Uterus (tissue), 2 donors: ENCODE measurements at regions not wholly inside any gene's neighbourhood (a gene's known extent, or its start where the extent isn't known, plus 50 kb on each side); places are given as distances from the start of the nearest gene placed in this dataset.

ENCODE experiments used
- POLR2A ChIP-seq, 2 donors: fragments of 450-650 bp; IDR thresholded peaks; one replicate each; pipeline ENCODE4 v1.6.1; 2016; ENCODE audit warnings: antibody characterized with exemption in 2 of 2, mild to moderate bottlenecking in 1 of 2, moderate library complexity in 1 of 2
- TF ChIP-seq, protein P1 (sequence below), 4 experiments: fragments of 200-600 bp in 2 of 4; fragments of 450-650 bp in 2 of 4; sonication (generic) in 2 of 4; IDR thresholded peaks; one replicate each; pipeline ENCODE4 v1.5.1; 2016 to 2019; ENCODE audit warnings: antibody characterized with exemption in 4 of 4, mild to moderate bottlenecking in 2 of 4, moderate library complexity in 1 of 4

DNA sequence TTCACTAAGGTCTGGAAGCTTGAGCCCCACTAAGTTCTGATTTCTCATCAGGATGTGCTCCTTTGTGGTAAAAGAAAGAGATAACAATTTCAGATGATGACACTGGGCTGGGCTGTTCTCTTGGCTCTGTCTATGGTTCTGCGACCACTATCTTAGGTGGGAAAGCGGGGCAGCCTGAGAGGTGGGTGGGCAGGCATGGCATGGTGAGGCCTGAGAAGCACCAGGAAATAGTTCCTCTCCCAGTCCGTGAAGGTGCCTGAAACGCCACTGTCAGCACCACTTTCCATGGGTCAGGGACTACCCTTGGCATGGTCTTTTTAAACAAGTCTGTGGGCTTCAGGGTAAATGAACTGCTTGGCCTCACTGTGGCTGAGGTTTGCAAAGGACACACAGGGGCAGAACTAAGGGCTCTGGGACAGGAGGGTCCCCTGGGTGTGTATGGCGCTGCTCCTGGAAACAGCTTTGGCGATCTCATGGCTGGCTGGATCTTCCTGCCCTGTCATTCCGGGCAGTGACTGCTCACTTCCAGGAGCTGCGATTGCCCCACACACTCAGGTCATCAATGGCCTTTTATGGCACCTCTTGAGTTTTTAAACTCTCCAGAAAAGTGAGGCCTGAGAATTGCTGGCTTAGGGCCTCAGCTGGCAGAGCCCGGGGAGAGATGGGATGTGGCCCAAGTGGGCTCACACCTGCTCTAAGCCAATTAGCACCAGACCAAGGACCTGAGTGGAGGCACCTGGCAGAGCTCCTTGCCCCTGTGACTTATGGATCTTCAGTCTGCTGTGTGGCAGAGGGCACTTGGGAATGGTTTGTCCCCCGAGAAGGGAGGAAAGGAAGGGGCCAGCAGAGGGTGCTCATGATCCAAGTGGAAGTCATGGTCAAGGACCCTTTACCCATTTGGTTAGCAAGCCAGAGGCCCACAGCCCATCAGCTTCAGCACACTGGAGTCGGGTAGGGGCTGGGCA is 55.6 kb upstream of the LYVE1 start:
- TF ChIP-seq, protein P1, sequence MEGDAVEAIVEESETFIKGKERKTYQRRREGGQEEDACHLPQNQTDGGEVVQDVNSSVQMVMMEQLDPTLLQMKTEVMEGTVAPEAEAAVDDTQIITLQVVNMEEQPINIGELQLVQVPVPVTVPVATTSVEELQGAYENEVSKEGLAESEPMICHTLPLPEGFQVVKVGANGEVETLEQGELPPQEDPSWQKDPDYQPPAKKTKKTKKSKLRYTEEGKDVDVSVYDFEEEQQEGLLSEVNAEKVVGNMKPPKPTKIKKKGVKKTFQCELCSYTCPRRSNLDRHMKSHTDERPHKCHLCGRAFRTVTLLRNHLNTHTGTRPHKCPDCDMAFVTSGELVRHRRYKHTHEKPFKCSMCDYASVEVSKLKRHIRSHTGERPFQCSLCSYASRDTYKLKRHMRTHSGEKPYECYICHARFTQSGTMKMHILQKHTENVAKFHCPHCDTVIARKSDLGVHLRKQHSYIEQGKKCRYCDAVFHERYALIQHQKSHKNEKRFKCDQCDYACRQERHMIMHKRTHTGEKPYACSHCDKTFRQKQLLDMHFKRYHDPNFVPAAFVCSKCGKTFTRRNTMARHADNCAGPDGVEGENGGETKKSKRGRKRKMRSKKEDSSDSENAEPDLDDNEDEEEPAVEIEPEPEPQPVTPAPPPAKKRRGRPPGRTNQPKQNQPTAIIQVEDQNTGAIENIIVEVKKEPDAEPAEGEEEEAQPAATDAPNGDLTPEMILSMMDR (IDR thresholded peaks at IDR 0.05) = peak; percentile 24 to 51 (median 44)
- no peak for TF ChIP-seq POLR2A (IDR thresholded peaks at IDR 0.05)
